Activated naive CD4-positive, alpha-beta T cell treated with anti-CD3 and anti-CD28 coated beads, Interleukin-2, amount 50 U/mL, for 24 hours (primary cell): ENCODE measurements at regions not wholly inside any gene's neighbourhood (a gene's known extent, or its start where the extent isn't known, plus 50 kb on each side); places are given as distances from the start of the nearest gene placed in this dataset.
"Not testable (repeated sequence)": the region's sequence is repeated elsewhere in the genome, so short reads cannot be mapped to it uniquely, and the experiment has no call there.

Source experiments
- H3K27ac Mint-ChIP-seq: one replicate; pipeline ENCODE4 v1.8.0; 2021; ENCODE audit warnings: mild to moderate bottlenecking, mixed read lengths
- H3K27me3 Mint-ChIP-seq: one replicate; pipeline ENCODE4 v1.8.0; 2021; ENCODE audit warnings: mixed read lengths
- H3K36me3 Mint-ChIP-seq: one replicate; pipeline ENCODE4 v1.8.0; 2021; ENCODE audit warnings: mixed read lengths
- H3K4me1 Mint-ChIP-seq: one replicate; pipeline ENCODE4 v1.8.0; 2021; ENCODE audit warnings: mixed read lengths
- H3K4me3 Mint-ChIP-seq: one replicate; pipeline ENCODE4 v1.8.0; 2021; ENCODE audit warnings: mild to moderate bottlenecking, mixed read lengths
- H3K9me3 Mint-ChIP-seq: one replicate; pipeline ENCODE4 v1.8.0; 2021; ENCODE audit warnings: mixed read lengths

DNA sequence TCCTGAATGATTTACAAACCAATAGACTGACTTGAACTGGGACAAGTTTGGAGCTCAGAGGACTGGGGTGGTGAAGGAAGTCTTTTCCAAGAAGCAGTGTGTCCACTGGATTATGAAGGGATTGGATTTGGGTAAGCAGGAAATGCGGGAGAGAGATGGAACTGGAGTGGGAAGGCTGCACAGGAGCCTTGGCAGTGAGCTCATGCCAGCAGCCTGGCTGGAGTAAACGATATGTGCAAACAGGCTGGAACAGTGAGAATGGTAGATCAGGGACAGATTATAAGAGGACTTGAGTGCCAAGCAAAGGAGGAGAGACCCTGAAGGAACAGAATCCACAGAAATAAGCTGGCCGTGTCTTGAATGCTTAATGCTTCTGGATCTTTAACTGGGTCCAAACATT, 121.9 kb upstream of the GATA6 start:
- Mint-ChIP-seq H3K9me3 (no peaks in the 10 kb centered on the region), H3K4me1 (no peaks in the 10 kb centered on the region), H3K36me3 (no peaks in the 10 kb centered on the region), H3K27ac (no peak overlapping the region), H3K27me3 (no peaks in the 10 kb centered on the region), H3K4me3 (no peak overlapping the region)

GRCh38 chr18:22048221-22048620, 121.2 kb upstream of the GATA6 start:
- no peaks in the 10 kb centered on the region for H3K27me3 Mint-ChIP-seq
- H3K27ac Mint-ChIP-seq = no peak overlapping the region
- no peaks in the 10 kb centered on the region for H3K4me1 Mint-ChIP-seq
- H3K36me3 Mint-ChIP-seq = no peaks in the 10 kb centered on the region
- H3K4me3 Mint-ChIP-seq = no peak overlapping the region
- no peaks in the 10 kb centered on the region for H3K9me3 Mint-ChIP-seq

DNA sequence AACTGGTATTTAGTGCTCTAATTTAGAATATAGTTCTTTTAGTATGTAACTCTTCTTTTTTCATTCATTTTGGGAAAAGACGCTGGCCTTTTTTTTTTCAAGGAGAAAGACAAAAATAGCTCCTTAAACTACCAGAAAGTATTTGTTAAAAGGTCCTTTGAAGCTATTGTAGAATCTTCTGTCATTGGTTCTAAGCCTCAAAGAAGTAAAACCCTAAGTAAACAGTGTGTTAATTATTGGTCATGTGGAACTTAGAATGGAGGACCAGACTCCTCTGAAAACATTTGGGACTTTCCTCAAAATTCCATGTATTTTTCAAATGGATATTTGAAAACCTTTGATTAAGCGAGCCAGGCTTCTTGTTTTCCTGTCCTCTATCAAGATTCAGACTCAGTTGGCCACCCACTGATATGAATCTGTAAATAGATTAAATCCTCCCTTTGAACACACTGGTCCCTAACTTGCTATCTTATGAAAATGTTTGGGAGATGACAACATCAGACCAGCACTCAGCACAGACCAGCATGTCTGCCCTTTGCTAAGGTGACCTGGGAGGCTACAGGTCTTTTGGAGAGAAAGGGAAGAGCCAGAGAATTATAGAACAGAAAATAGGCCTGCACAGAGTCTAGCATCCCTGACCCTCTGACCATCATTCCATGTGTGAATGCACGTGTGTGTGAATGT, 120.3 kb upstream of the GATA6 start:
- H3K4me1 Mint-ChIP-seq = no peaks in the 10 kb centered on the region

GRCh38 chr18:22052405-22053105, 116.8 kb upstream of the GATA6 start:
- Mint-ChIP-seq H3K27me3 (no peaks in the 10 kb centered on the region), H3K4me3 (no peak overlapping the region), H3K9me3 (peaks cover 9% of the 10 kb centered on the region), H3K36me3 (no peaks in the 10 kb centered on the region), H3K27ac (no peak overlapping the region), H3K4me1 (no peaks in the 10 kb centered on the region)

More for the DNA sequence above, 120.3 kb upstream of the GATA6 start:
- Mint-ChIP-seq H3K27me3 (no peaks in the 10 kb centered on the region), H3K4me3 (no peak overlapping the region), H3K27ac (no peak overlapping the region), H3K9me3 (peaks cover 2% of the 10 kb centered on the region), H3K36me3 (no peaks in the 10 kb centered on the region)

DNA sequence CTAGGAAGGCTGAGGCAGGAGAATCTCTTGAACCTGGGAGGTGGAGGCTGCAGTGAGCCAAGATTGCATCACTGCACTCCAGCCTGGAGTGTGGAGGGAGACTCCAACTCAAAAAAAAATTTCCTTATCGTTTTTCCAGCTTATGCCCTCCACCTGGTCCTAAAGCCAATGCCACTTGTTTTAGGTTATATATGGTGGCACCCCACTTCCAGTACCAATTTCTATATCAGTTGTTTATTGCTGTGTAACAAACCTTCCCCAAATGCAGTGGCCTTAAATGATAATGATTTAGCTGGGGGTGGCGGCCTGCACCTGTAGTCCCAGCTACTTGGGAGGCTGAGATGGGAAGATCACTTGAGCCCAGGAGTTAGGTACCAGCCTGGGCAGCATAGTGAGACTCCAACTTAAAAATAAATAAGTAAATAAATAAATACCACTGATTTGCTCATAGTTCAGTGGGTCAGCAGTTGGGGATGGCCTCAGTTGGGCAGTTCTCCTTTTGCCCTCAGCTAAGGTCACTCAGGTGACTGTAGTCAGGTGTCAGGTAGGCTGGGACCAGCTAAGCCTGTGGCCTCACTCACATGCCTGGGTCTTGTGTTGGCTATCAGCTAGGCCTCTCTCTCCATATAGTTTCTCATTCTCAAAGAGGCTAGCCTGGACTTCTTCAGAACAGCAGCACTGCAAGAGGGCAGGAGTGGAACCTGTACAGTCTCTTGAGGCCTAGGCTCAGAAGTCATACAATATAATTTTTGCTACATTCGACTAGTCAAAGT, 113.7 kb upstream of the GATA6 start:
- H3K27me3 Mint-ChIP-seq = no peaks in the 10 kb centered on the region
- no peaks in the 10 kb centered on the region for H3K4me1 Mint-ChIP-seq
- peaks cover 9% of the 10 kb centered on the region for H3K9me3 Mint-ChIP-seq
- no peaks in the 10 kb centered on the region for H3K36me3 Mint-ChIP-seq
- H3K4me3 Mint-ChIP-seq = no peak overlapping the region
- H3K27ac Mint-ChIP-seq = no peak overlapping the region

GRCh38 chr18:22056950-22057349, 112.4 kb upstream of the GATA6 start:
- no peak overlapping the region for H3K27ac Mint-ChIP-seq

GRCh38 chr18:22057908-22058527, 111.4 kb upstream of the GATA6 start:
- Mint-ChIP-seq H3K4me1 (no peaks in the 10 kb centered on the region), H3K27me3 (no peaks in the 10 kb centered on the region), H3K9me3 (peaks cover 9% of the 10 kb centered on the region), H3K27ac (no peak overlapping the region), H3K4me3 (no peak overlapping the region), H3K36me3 (no peaks in the 10 kb centered on the region)

More at GRCh38 chr18:22056950-22057349, 112.4 kb upstream of the GATA6 start:
- Mint-ChIP-seq H3K4me1 (no peaks in the 10 kb centered on the region), H3K27me3 (no peaks in the 10 kb centered on the region), H3K9me3 (peaks cover 9% of the 10 kb centered on the region), H3K4me3 (no peak overlapping the region), H3K36me3 (no peaks in the 10 kb centered on the region)

DNA sequence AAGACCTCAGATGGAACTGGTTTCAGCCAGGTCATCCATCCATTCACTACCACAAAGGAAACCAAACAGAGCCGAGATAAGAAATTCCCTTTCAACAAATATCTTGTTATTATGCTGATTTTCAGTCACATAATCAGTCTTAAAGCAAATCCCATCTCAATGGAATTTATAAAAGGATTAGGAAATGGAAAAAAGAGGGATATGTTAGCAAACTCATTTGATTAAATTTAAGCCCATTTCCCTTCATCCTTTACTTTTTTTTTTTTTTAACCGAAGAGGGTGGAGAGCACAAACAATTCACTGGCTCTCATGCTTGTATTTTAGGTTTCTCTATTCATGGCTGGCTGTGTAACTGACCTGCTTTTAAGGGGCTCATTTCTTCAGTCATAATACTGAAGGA, 109.0 kb upstream of the GATA6 start:
- Mint-ChIP-seq H3K36me3 (no peaks in the 10 kb centered on the region), H3K27ac (no peak overlapping the region), H3K4me3 (no peak overlapping the region), H3K4me1 (no peaks in the 10 kb centered on the region), H3K9me3 (no peaks in the 10 kb centered on the region), H3K27me3 (no peaks in the 10 kb centered on the region)

GRCh38 chr18:22063102-22063501, 106.3 kb upstream of the GATA6 start:
- Mint-ChIP-seq H3K4me3 (no peak overlapping the region), H3K27ac (no peak overlapping the region), H3K4me1 (no peaks in the 10 kb centered on the region)

GRCh38 chr18:22063672-22064071, 105.7 kb upstream of the GATA6 start:
- Mint-ChIP-seq H3K4me1 (no peaks in the 10 kb centered on the region), H3K36me3 (no peaks in the 10 kb centered on the region), H3K27me3 (no peaks in the 10 kb centered on the region), H3K9me3 (no peaks in the 10 kb centered on the region), H3K4me3 (no peak overlapping the region), H3K27ac (no peak overlapping the region)

More at GRCh38 chr18:22063102-22063501, 106.3 kb upstream of the GATA6 start:
- H3K27me3 Mint-ChIP-seq = no peaks in the 10 kb centered on the region
- H3K36me3 Mint-ChIP-seq = no peaks in the 10 kb centered on the region
- H3K9me3 Mint-ChIP-seq = no peaks in the 10 kb centered on the region

GRCh38 chr18:22064581-22064980, 104.8 kb upstream of the GATA6 start:
- Mint-ChIP-seq H3K4me1 (no peaks in the 10 kb centered on the region), H3K4me3 (no peak overlapping the region), H3K9me3 (no peaks in the 10 kb centered on the region), H3K36me3 (no peaks in the 10 kb centered on the region), H3K27ac (no peak overlapping the region), H3K27me3 (no peaks in the 10 kb centered on the region)

GRCh38 chr18:22065311-22065710, 104.1 kb upstream of the GATA6 start:
- Mint-ChIP-seq H3K36me3 (no peaks in the 10 kb centered on the region), H3K4me3 (no peak overlapping the region), H3K9me3 (no peaks in the 10 kb centered on the region), H3K4me1 (no peaks in the 10 kb centered on the region), H3K27ac (no peak overlapping the region), H3K27me3 (no peaks in the 10 kb centered on the region)

DNA sequence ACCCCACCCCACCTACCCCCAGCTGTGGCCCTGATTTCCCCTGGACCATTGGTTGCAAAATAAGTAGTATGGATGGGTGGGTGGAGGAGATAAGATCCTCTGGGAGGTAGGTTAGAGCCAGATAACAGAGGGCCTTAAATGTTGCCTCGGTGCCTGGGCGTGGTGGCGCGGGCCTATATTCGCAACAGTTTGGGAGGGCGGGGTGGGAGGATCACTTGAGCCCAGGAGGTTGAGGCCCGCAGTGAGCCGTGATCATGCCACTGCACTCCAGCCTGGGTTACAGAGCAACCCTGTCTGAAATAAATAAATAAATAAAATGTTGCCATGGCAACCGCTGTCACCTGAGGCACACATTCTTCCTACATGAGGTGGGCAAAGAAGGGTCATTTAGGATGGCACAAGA, 103.3 kb upstream of the GATA6 start:
- no peak overlapping the region for H3K27ac Mint-ChIP-seq
- no peaks in the 10 kb centered on the region for H3K9me3 Mint-ChIP-seq
- H3K4me1 Mint-ChIP-seq = no peaks in the 10 kb centered on the region
- H3K36me3 Mint-ChIP-seq = no peaks in the 10 kb centered on the region
- no peaks in the 10 kb centered on the region for H3K27me3 Mint-ChIP-seq
- no peak overlapping the region for H3K4me3 Mint-ChIP-seq

- Mint-ChIP-seq H3K27me3 (no peaks in the 10 kb centered on the region), H3K36me3 (no peaks in the 10 kb centered on the region), H3K4me1 (no peaks in the 10 kb centered on the region), H3K9me3 (no peaks in the 10 kb centered on the region), H3K4me3 (no peak overlapping the region), H3K27ac (no peak overlapping the region)
Observed at GRCh38 chr18:22067109-22067508, 102.3 kb upstream of the GATA6 start.

DNA sequence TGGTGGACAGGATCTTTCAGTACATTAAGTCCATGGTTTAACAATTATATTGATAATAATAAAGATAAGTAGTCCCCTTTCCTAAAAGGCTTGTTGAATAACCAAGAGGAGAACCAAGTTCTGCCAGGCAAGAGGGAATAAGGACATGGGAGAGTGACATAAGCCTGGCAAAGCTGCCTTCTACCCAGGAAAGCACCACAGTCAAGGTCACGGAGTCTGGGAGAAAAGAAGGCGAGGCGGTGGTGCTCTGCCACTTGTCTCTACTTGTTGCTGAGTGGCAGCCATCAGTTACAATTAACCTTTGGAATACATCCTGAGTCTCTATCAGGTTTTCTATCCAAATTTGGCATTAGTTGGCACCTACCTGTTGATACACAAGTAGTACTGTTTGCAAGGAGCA, 101.7 kb upstream of the GATA6 start:
- Mint-ChIP-seq H3K27me3 (no peaks in the 10 kb centered on the region), H3K27ac (no peak overlapping the region), H3K36me3 (no peaks in the 10 kb centered on the region), H3K4me1 (no peaks in the 10 kb centered on the region), H3K9me3 (no peaks in the 10 kb centered on the region), H3K4me3 (no peak overlapping the region)

GRCh38 chr18:22068784-22069183, 100.6 kb upstream of the GATA6 start:
- not testable (repeated sequence) for H3K4me1 Mint-ChIP-seq, H3K27ac Mint-ChIP-seq, H3K36me3 Mint-ChIP-seq, H3K27me3 Mint-ChIP-seq, H3K9me3 Mint-ChIP-seq, H3K4me3 Mint-ChIP-seq
